IMR-90 (cell line): ENCODE measurements at regions not wholly inside any gene's neighbourhood (a gene's known extent, or its start where the extent isn't known, plus 50 kb on each side); places are given as distances from the start of the nearest gene placed in this dataset.
A peak's percentile ranks its signal among the peaks of the same experiment; 100 is the strongest.

Experiments
- ATAC-seq: fragments of 200-7000 bp; cut with Tn5 transposase; 2 replicates; pipeline ENCODE4 v1.9.1; 2020; ENCODE audit warnings: low read depth, mild to moderate bottlenecking, moderate library complexity
- BruUV-seq: library from RNA; stranded (reverse); fragments of 400-500 nt; replicated peaks from 2 replicates; lab custom pipeline; 2021; lab: Mats Ljungman, UMichigan
- CTCF ChIA-PET: fragments of 300-600 bp; formaldehyde crosslinking; extraction: SDS; loops from one replicate; lab custom pipeline; 2021; ENCODE audit warnings: antibody characterized with exemption; lab: Yijun Ruan, JAX
- POLR2A ChIA-PET: fragments of 300-600 bp; sonication (Branson Sonifier 250); formaldehyde crosslinking; loops from one replicate; lab custom pipeline; 2022; ENCODE audit warnings: antibody characterized with exemption; ENCODE audit not compliant: unreplicated experiment; lab: Charles Lee
- DNase-seq: peaks from one replicate; pipeline ENCODE4 v3.0.0; 2013
- H2AFZ ChIP-seq: replicated peaks from 2 replicates; pipeline ENCODE3; 2013; ENCODE audit warnings: low read length, mild to moderate bottlenecking; ENCODE audit not compliant: poor library complexity
- H2AK5ac ChIP-seq: 2 replicates; pipeline ENCODE4 v1.6.1; 2013; ENCODE audit warnings: low read depth, low read length, inconsistent platforms
- H2AK9ac ChIP-seq: replicated peaks from 2 replicates; pipeline ENCODE3; 2013; ENCODE audit warnings: mild to moderate bottlenecking, low read depth, low read length, moderate library complexity; ENCODE audit not compliant: poor library complexity
- H2BK120ac ChIP-seq: 2 replicates; pipeline ENCODE4 v1.6.1; 2013; ENCODE audit warnings: low read depth, low read length, inconsistent platforms
- H2BK15ac ChIP-seq: 3 replicates; pipeline ENCODE4 v1.6.1; 2013; ENCODE audit warnings: low read depth, low read length, inconsistent platforms
- H2BK20ac ChIP-seq: 2 replicates; pipeline ENCODE4 v1.6.1; 2013; ENCODE audit warnings: low read depth, mild to moderate bottlenecking, inconsistent platforms, low read length, moderate library complexity
- H2BK5ac ChIP-seq: 2 replicates; pipeline ENCODE4 v1.6.1; 2013; ENCODE audit warnings: mild to moderate bottlenecking, low read depth, low read length, inconsistent platforms; ENCODE audit not compliant: poor library complexity, severe bottlenecking
- H3K14ac ChIP-seq: replicated peaks from 2 replicates; pipeline ENCODE4 v1.6.1; 2013; ENCODE audit warnings: low read depth, low read length, inconsistent platforms
- H3K18ac ChIP-seq: 2 replicates; pipeline ENCODE4 v1.6.1; 2013; ENCODE audit warnings: low read depth, low read length, control low read depth
- H3K23ac ChIP-seq: 2 replicates; pipeline ENCODE4 v1.6.1; 2013; ENCODE audit warnings: low read depth, low read length, inconsistent platforms
- H3K27ac ChIP-seq: 2 replicates; pipeline ENCODE4 v1.5.1; 2013; ENCODE audit warnings: mild to moderate bottlenecking, control low read depth, low read length; ENCODE audit not compliant: insufficient read depth
- H3K27me3 ChIP-seq: 2 replicates; pipeline ENCODE4 v1.6.1; 2013; ENCODE audit warnings: low read length; ENCODE audit not compliant: control insufficient read depth, insufficient read depth
- H3K36me3 ChIP-seq: 2 replicates; pipeline ENCODE4 v1.6.1; 2013; ENCODE audit warnings: low read length, mixed read lengths; ENCODE audit not compliant: control insufficient read depth, insufficient read depth
- H3K4ac ChIP-seq: 2 replicates; pipeline ENCODE4 v1.6.1; 2013; ENCODE audit warnings: low read depth, low read length, inconsistent platforms
- H3K4me1 ChIP-seq: 2 replicates; pipeline ENCODE4 v1.6.1; 2013; ENCODE audit warnings: low read length, mixed read lengths; ENCODE audit not compliant: control insufficient read depth, insufficient read depth
- H3K4me2 ChIP-seq: 2 replicates; pipeline ENCODE4 v1.6.1; 2013; ENCODE audit warnings: low read depth, mild to moderate bottlenecking, control low read depth, low read length, moderate library complexity
- H3K4me3 ChIP-seq: 2 replicates; pipeline ENCODE4 v1.5.1; 2013; ENCODE audit warnings: low read depth, mild to moderate bottlenecking, control low read depth, low read length, moderate library complexity; ENCODE audit not compliant: insufficient read depth
- H3K56ac ChIP-seq: 2 replicates; pipeline ENCODE4 v1.6.1; 2013; ENCODE audit warnings: low read length, inconsistent platforms; ENCODE audit not compliant: insufficient read depth; ENCODE audit errors: extremely low read depth
- H3K79me1 ChIP-seq, 2 experiments: 2 replicates each; pipeline ENCODE4 v1.6.1; 2013; ENCODE audit warnings: low read length in 2 of 2, inconsistent platforms in 1 of 2, low read depth in 1 of 2
- H3K9ac ChIP-seq: 2 replicates; pipeline ENCODE4 v1.6.1; 2013; ENCODE audit warnings: low read depth, low read length, control low read depth
- H3K9me1 ChIP-seq: 2 replicates; pipeline ENCODE4 v1.6.1; 2013; ENCODE audit warnings: low read length, inconsistent platforms; ENCODE audit not compliant: insufficient read depth
- H3K9me3 ChIP-seq: 2 replicates; pipeline ENCODE4 v1.6.1; 2013; ENCODE audit warnings: low read length; ENCODE audit not compliant: control insufficient read depth, insufficient read depth
- H4K20me1 ChIP-seq: 2 replicates; pipeline ENCODE4 v1.6.1; 2013; ENCODE audit warnings: low read length, inconsistent platforms; ENCODE audit not compliant: insufficient read depth
- H4K5ac ChIP-seq: 2 replicates; pipeline ENCODE4 v1.6.1; 2013; ENCODE audit warnings: mild to moderate bottlenecking, low read depth, low read length, control low read depth
- H4K8ac ChIP-seq, 2 experiments: 2 replicates each; pipeline ENCODE4 v1.6.1; 2013; ENCODE audit warnings: low read depth in 2 of 2, low read length in 2 of 2, control low read depth in 1 of 2, inconsistent platforms in 1 of 2
- H4K91ac ChIP-seq: 2 replicates; pipeline ENCODE4 v1.6.1; 2013; ENCODE audit warnings: low read depth, low read length, inconsistent platforms; ENCODE audit not compliant: insufficient read depth
- BHLHE40 ChIP-seq: fragments of 150-350 bp; IDR thresholded peaks from 2 replicates; pipeline ENCODE4 v1.6.1; 2016; ENCODE audit warnings: mild to moderate bottlenecking, low read depth, low read length
- CEBPB ChIP-seq: IDR thresholded peaks from 2 replicates; pipeline ENCODE4 v1.6.1; 2012; ENCODE audit warnings: low read depth, low read length, improper control_type of control experiment
- CHD1 ChIP-seq: IDR thresholded peaks from 2 replicates; pipeline ENCODE4 v1.6.1; 2012; ENCODE audit warnings: low read depth, low read length, improper control_type of control experiment
- FOS ChIP-seq: fragments of 150-350 bp; IDR thresholded peaks from 2 replicates; pipeline ENCODE4 v1.6.1; 2016; ENCODE audit warnings: low read depth, low read length
- MAFK ChIP-seq: IDR thresholded peaks from 2 replicates; pipeline ENCODE4 v1.6.1; 2012; ENCODE audit warnings: low read depth, low read length, improper control_type of control experiment
- MXI1 ChIP-seq: IDR thresholded peaks from 2 replicates; pipeline ENCODE4 v1.6.1; 2012; ENCODE audit warnings: low read depth, mild to moderate bottlenecking, low read length, moderate library complexity, borderline replicate concordance
- NFE2L2 ChIP-seq: fragments of 150-350 bp; IDR thresholded peaks from 2 replicates; pipeline ENCODE4 v1.6.1; 2016; ENCODE audit warnings: low read depth, mild to moderate bottlenecking, low read length
- RAD21 ChIP-seq: IDR thresholded peaks from 2 replicates; pipeline ENCODE4 v1.6.1; 2012; ENCODE audit warnings: low read length, improper control_type of control experiment
- RFX5 ChIP-seq: IDR thresholded peaks from 2 replicates; pipeline ENCODE4 v1.8.0; 2012; ENCODE audit warnings: low read depth, mild to moderate bottlenecking, low read length, moderate library complexity
- SMC3 ChIP-seq: fragments of 150-350 bp; IDR thresholded peaks from 2 replicates; pipeline ENCODE4 v1.6.1; 2016; ENCODE audit warnings: low read depth, mild to moderate bottlenecking, antibody characterized with exemption, low read length, moderate library complexity
- WGBS, 2 experiments: methylation state at CpG; one replicate each; pipeline versions ENCODE4 v1.1.5 to v1.1.7; 2013; ENCODE audit warnings: missing lambda C conversion rate in 2 of 2; ENCODE audit not compliant: insufficient read length in 1 of 2; ENCODE audit errors: extremely low coverage in 2 of 2; 5-methylcytosine and 5-hydroxymethylcytosine counted together
- dilution Hi-C: fragments of 300-500 bp; cut with HindIII; formaldehyde crosslinking; loops from one replicate; pipeline ENCODE4 v1.14.3; 2018; ENCODE audit warnings: low sequenced_read_pairs; ENCODE audit not compliant: unreplicated experiment
- in situ Hi-C: fragments of 300-500 bp; cut with MboI; formaldehyde crosslinking; loops from 3 replicates; pipeline ENCODE4 v1.14.3; 2019; ENCODE audit warnings: low sequenced_read_pairs, inconsistent platforms, mixed read lengths
- intact Hi-C: fragments of 100-400 bp; cut with micrococcal nuclease; formaldehyde crosslinking; loops from 2 replicates; pipeline ENCODE4 v1.10.0; 2022
- TF ChIP-seq, protein P1 (sequence below): fragments of 150-350 bp; IDR thresholded peaks from 2 replicates; pipeline ENCODE4 v1.6.1; 2017; ENCODE audit warnings: mild to moderate bottlenecking, antibody characterized with exemption, low read length, low read depth

DNA sequence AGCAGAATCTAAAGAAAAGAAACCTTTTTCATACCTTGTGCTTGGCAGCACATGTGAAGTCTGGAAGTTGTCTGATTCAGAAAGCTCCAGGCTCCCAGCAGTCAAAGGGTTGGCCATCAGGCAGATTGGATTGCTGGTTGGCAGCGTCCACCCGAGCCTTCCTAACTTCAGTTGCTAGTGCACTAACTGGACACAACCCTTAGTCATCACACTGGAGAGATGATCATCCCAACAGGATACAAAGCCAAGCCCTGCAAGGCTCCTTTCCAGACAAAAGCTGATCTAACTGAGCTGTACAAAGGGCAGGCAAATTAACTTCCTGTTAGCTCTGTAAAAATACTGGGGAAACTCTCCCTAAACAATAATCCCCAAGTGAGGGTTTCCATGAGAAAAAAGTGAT lies 185.6 kb downstream of the SNX18 start:
- in situ Hi-C loops, result no loop called here
- POLR2A ChIA-PET, result no interaction called here

More for the DNA sequence above, 185.6 kb downstream of the SNX18 start:
- H2AFZ ChIP-seq, result no peak overlapping the region
- intact Hi-C loops, result loop anchor here (2.0 to 5.0 kb wide), 4 partner anchors 42 to 186 kb away; partner anchors contain the start of gene SNX18
- peak overlapping the region; percentile 67 for H3K56ac ChIP-seq
- WGBS, 2 experiments, result 0% methylated on average over 2 of the region's 2 CpGs; no CpG with 5 or more reads in 1 of the 2 experiments
- peak overlapping the region; percentile 96; the same call in 1 of the 2 replicates for H3K23ac ChIP-seq
- peaks cover 27% of the 10 kb centered on the region for H3K4me1 ChIP-seq
- H2BK5ac ChIP-seq, result peak overlapping the region; percentile 96
- H3K18ac ChIP-seq, result peak overlapping the region; percentile 80
- CTCF ChIA-PET, result interaction anchor here (0.8 kb wide), 1 partner anchor 17 kb away, joined by 3 read pairs; no protein-coding TSS in a partner anchor
- no peaks in the 10 kb centered on the region for H4K20me1 ChIP-seq
- H2BK120ac ChIP-seq, result peak overlapping the region; percentile 98
- peak overlapping the region; percentile 92 to 94 for H4K8ac ChIP-seq
- peaks cover 7 to 38% of the 10 kb centered on the region in 2 experiments; a peak in 3 of 4 replicates for H3K79me1 ChIP-seq
- H3K4me2 ChIP-seq, result peak overlapping the region; percentile 32
- H3K9me1 ChIP-seq, result peaks cover 15% of the 10 kb centered on the region
- H4K5ac ChIP-seq, result peak overlapping the region; percentile 90
- DNase-seq (peak; percentile 93), ATAC-seq (peak; percentile 66)
- H2AK9ac ChIP-seq, result no peak overlapping the region
- peak overlapping the region; percentile 68 for H4K91ac ChIP-seq
- no TSS peak for BruUV-seq
- H2AK5ac ChIP-seq, result peak overlapping the region; percentile 7; the same call in 1 of the 2 replicates
- H2BK15ac ChIP-seq, result peak overlapping the region; percentile 99; the same call in 2 of the 3 replicates
- peak overlapping the region; percentile 87; the same call in 1 of the 2 replicates for H3K27ac ChIP-seq
- H3K27me3 ChIP-seq, result no peaks in the 10 kb centered on the region
- H3K14ac ChIP-seq, result peak overlapping the region; percentile 100
- H3K9me3 ChIP-seq, result no peaks in the 10 kb centered on the region
- dilution Hi-C loops, result no loop called here
- no peaks in the 10 kb centered on the region for H3K36me3 ChIP-seq
- H2BK20ac ChIP-seq, result peak overlapping the region; percentile 97
- H3K4ac ChIP-seq, result peak overlapping the region; percentile 100
- peak overlapping the region; percentile 33 for H3K9ac ChIP-seq
- TF ChIP-seq MAFK (0 out of 2 replicates have a peak, but pooled peaks have one; percentile 27), NFE2L2 (peak; percentile 20; the same call in 1 of the 2 replicates), FOS (peak; percentile 29; the same call in 1 of the 2 replicates), BHLHE40 (0 out of 2 replicates have a peak, but pooled peaks have one; percentile 3), MXI1 (peak; percentile 54), CHD1 (no peak), RFX5 (no peak), RAD21 (peak; percentile 30), CEBPB (no peak), SMC3 (0 out of 2 replicates have a peak, but pooled peaks have one; percentile 6)
- TF ChIP-seq, protein P1, sequence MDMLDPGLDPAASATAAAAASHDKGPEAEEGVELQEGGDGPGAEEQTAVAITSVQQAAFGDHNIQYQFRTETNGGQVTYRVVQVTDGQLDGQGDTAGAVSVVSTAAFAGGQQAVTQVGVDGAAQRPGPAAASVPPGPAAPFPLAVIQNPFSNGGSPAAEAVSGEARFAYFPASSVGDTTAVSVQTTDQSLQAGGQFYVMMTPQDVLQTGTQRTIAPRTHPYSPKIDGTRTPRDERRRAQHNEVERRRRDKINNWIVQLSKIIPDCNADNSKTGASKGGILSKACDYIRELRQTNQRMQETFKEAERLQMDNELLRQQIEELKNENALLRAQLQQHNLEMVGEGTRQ, result no peak
- peak overlapping the region; percentile 11; the same call in 1 of the 2 replicates for H3K4me3 ChIP-seq
